Ascending aorta (tissue), 2 donors: ENCODE measurements at regions not wholly inside any gene's neighbourhood (a gene's known extent, or its start where the extent isn't known, plus 50 kb on each side); places are given as distances from the start of the nearest gene placed in this dataset.
"Not testable (repeated sequence)": the region's sequence is repeated elsewhere in the genome, so short reads cannot be mapped to it uniquely, and the experiment has no call there.

Experiments
- DNase-seq, 2 donors: peaks; one replicate each; pipeline ENCODE4 v3.0.0-alpha.2; 2019; ENCODE audit warnings: low spot score in 2 of 2
- H3K27ac ChIP-seq, 2 donors: fragments of 200-600 bp; sonication (generic); one replicate each; pipeline ENCODE4 v1.5.1; 2016 to 2017; ENCODE audit warnings: mild to moderate bottlenecking in 1 of 2
- H3K27me3 ChIP-seq: fragments of 200-600 bp; sonication (generic); one replicate; pipeline ENCODE4 v1.5.1; 2017
- H3K36me3 ChIP-seq, 2 donors: fragments of 200-600 bp; sonication (generic); one replicate each; pipeline ENCODE4 v1.5.1; 2016
- H3K4me1 ChIP-seq, 2 donors: fragments of 200-600 bp; sonication (generic); one replicate each; pipeline ENCODE4 v1.5.1; 2016 to 2017; ENCODE audit warnings: mild to moderate bottlenecking in 1 of 2
- H3K4me3 ChIP-seq, 2 donors: fragments of 200-600 bp; sonication (generic); one replicate each; pipeline ENCODE4 v1.5.1; 2016 to 2017; ENCODE audit warnings: mild to moderate bottlenecking in 1 of 2
- H3K9me3 ChIP-seq, 2 donors: fragments of 200-600 bp; sonication (generic); one replicate each; pipeline ENCODE4 v1.5.1; 2016
- CTCF ChIP-seq, 3 experiments: fragments of 200-600 bp in 2 of 3; fragments of 450-650 bp in 1 of 3; sonication (generic) in 2 of 3; IDR thresholded peaks; one replicate each; pipeline ENCODE4 v1.5.1; 2016 to 2019; ENCODE audit warnings: antibody characterized with exemption in 3 of 3, mild to moderate bottlenecking in 1 of 3, moderate library complexity in 1 of 3
- intact Hi-C: fragments of 100-400 bp; cut with DNase I; formaldehyde crosslinking; loops from one replicate; pipeline ENCODE4 v1.15.1; 2023

GRCh38 chr5:112581811-112582320, 155.8 kb upstream of the APC start:
- Histone ChIP-seq H3K27ac (no peak overlapping the region), H3K36me3 (no peaks in the 10 kb centered on the region), H3K9me3 (no peaks in the 10 kb centered on the region), H3K27me3 (no peaks in the 10 kb centered on the region), H3K4me1 (no peaks in the 10 kb centered on the region), H3K4me3 (no peak overlapping the region)
- no peak for TF ChIP-seq CTCF (IDR thresholded peaks at IDR 0.05)
- intact Hi-C loops: no loop called here
- DNase-seq: no peak

- H3K4me1 ChIP-seq: no peaks in the 10 kb centered on the region
- no peak overlapping the region for H3K27ac ChIP-seq
- no peaks in the 10 kb centered on the region for H3K27me3 ChIP-seq
- intact Hi-C loops: no loop called here
- TF ChIP-seq CTCF (IDR thresholded peaks at IDR 0.05): no peak
- H3K4me3 ChIP-seq: no peak overlapping the region
- H3K9me3 ChIP-seq: no peaks in the 10 kb centered on the region
- no peaks in the 10 kb centered on the region for H3K36me3 ChIP-seq
- DNase-seq: no peak
These were observed 154.5 kb upstream of the APC start for GRCh38 chr5:112583166-112583565.

GRCh38 chr5:112584781-112585180, 152.9 kb upstream of the APC start:
- intact Hi-C loops: no loop called here

GRCh38 chr5:112586596-112587062, 151.1 kb upstream of the APC start:
- no peaks in the 10 kb centered on the region for H3K36me3 ChIP-seq
- H3K27ac ChIP-seq: no peak overlapping the region
- no peaks in the 10 kb centered on the region for H3K9me3 ChIP-seq
- DNase-seq: no peak
- H3K27me3 ChIP-seq: no peaks in the 10 kb centered on the region
- H3K4me1 ChIP-seq: no peaks in the 10 kb centered on the region
- no peak for TF ChIP-seq CTCF (IDR thresholded peaks at IDR 0.05)
- intact Hi-C loops: no loop called here
- H3K4me3 ChIP-seq: no peak overlapping the region

More at GRCh38 chr5:112584781-112585180, 152.9 kb upstream of the APC start:
- H3K27ac ChIP-seq: no peak overlapping the region
- DNase-seq: no peak
- H3K4me1 ChIP-seq: no peaks in the 10 kb centered on the region
- no peak for TF ChIP-seq CTCF (IDR thresholded peaks at IDR 0.05)
- H3K4me3 ChIP-seq: no peak overlapping the region
- no peaks in the 10 kb centered on the region for H3K9me3 ChIP-seq
- no peaks in the 10 kb centered on the region for H3K36me3 ChIP-seq
- no peaks in the 10 kb centered on the region for H3K27me3 ChIP-seq

- H3K4me3 ChIP-seq, H3K9me3 ChIP-seq, H3K27me3 ChIP-seq, H3K4me1 ChIP-seq, H3K27ac ChIP-seq, DNase-seq, H3K36me3 ChIP-seq, intact Hi-C loops: not testable (repeated sequence)
These were observed 146.8 kb upstream of the APC start for GRCh38 chr5:112590858-112591257.

- no peaks in the 10 kb centered on the region for H3K4me1 ChIP-seq
- no peaks in the 10 kb centered on the region for H3K27me3 ChIP-seq
- intact Hi-C loops: no loop called here
- H3K9me3 ChIP-seq: no peaks in the 10 kb centered on the region
- DNase-seq: no peak
- H3K36me3 ChIP-seq: no peaks in the 10 kb centered on the region
- no peak overlapping the region for H3K4me3 ChIP-seq
- H3K27ac ChIP-seq: no peak overlapping the region
- no peak for TF ChIP-seq CTCF (IDR thresholded peaks at IDR 0.05)
These were observed 143.4 kb upstream of the APC start for GRCh38 chr5:112594095-112594850.
